Activated CD8-positive, alpha-beta memory T cell treated with anti-CD3 and anti-CD28 coated beads for 36 hours (primary cell): ENCODE measurements at regions not wholly inside any gene's neighbourhood (a gene's known extent, or its start where the extent isn't known, plus 50 kb on each side); places are given as distances from the start of the nearest gene placed in this dataset.
"Not testable (repeated sequence)": the region's sequence is repeated elsewhere in the genome, so short reads cannot be mapped to it uniquely, and the experiment has no call there.

Source experiments
- CTCF ChIA-PET: fragments of 350-600 bp; sonication (Branson Sonifier 250); formaldehyde crosslinking; loops from one replicate; lab custom pipeline; 2021; ENCODE audit warnings: antibody characterized with exemption; lab: Charles Lee
- POLR2A ChIA-PET: fragments of 350-600 bp; sonication (Branson Sonifier 250); formaldehyde crosslinking; loops from one replicate; lab custom pipeline; 2021; ENCODE audit warnings: antibody characterized with exemption; lab: Charles Lee

DNA sequence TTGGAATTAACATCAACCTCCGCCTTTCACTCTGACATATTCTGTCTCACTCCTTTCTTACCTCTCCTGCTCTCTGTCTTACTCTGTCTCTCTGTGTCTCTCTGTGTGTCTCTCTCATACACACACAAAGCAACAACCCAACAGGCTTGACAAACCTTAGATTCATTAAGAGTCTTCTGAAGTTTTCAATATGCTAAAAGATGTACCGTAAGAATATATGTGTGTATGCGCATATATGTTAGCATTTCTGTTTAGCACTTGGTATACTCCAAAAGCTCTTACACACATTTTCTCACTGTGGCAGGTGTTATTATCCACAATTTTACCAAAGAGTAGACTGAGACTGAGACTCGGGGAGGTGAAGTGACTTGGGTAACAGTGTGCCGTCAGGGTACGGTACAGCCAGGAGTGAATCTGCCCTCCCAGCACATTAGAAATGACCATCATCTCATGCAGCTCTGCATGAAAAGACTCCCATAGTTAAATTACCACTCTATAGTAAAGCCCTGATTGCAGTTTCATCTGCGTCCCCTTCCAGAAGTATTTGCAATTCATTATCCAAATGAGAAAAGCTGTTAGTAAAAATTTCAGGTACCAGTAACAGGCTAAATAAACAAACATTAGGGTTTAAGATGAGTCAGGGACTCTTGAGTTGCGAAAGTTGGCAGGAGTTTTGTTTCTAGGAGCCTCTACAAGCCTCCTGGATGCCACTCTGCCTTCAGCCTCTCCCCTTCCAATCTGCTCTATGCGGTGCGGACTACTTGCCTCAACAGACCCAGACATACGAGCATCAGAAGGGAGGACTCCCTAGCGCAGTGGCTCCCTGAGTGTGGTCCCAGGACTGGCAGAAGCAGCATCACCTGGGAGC lies 195.2 kb upstream of the TMEM45B start:
- CTCF ChIA-PET, result no interaction called here

DNA sequence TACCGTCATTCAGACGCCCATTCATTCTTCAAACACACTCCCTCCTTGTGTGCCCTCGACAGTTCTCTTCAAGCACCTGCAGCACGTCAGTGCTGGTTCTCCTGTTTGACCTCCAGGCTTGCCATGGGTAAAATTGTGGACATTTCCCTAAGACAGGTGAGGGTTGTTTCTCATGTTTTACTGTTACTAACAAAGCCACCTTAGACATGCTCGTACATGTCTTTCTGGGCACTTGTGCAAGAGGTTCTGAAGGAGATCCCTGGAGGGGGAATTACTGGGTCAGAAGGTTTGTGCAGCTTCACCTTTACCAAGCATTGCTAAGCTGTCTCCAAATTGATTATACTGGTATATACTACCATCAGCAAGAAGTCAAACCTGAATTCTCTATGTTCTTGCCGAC lies 189.7 kb upstream of the TMEM45B start:
- CTCF ChIA-PET, result no interaction called here
- POLR2A ChIA-PET, result no interaction called here

More for the DNA sequence above, 195.2 kb upstream of the TMEM45B start:
- POLR2A ChIA-PET, result no interaction called here

DNA sequence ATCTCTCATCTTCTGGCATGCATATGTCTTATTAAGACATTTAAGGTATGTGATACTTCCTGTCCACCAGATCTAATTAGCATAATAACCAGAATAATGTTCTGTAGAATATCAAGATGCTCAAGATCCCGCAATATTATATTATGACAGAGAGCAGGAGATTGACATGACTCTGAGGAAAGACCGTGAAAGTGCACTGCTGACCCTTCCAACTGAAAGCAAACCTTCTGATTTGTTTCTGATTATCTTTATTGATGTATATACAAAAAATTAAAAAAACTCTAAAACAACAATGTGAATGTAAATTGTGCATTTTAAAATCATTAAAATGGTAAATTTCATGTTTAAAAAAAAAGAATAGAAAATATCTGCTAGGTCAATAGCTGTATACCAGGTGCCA lies 184.4 kb upstream of the TMEM45B start:
- POLR2A ChIA-PET, result no interaction called here
- CTCF ChIA-PET, result no interaction called here

DNA sequence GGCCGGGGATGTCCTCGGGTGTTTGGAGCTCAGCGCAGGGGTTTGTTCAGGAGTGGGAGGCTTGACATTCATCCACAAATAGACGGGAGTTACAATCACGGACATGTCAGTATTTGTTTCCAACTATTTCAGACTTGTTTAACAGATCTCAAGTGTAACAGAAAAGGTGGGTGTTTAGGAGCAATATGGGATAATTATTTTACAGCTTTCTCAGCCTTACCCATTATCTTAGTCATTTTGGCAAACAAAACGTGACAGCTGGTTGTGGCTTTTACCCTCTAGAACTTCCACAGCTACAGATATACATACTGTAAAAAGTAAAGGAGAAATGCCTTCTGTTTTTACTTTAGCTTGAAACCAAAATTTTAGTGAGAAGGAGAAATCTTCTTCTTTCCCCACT lies 178.7 kb upstream of the TMEM45B start:
- CTCF ChIA-PET, result interaction anchor here (0.6 kb wide), 1 partner anchor 17 kb away, joined by 3 read pairs; no protein-coding TSS in a partner anchor
- POLR2A ChIA-PET, result no interaction called here

DNA sequence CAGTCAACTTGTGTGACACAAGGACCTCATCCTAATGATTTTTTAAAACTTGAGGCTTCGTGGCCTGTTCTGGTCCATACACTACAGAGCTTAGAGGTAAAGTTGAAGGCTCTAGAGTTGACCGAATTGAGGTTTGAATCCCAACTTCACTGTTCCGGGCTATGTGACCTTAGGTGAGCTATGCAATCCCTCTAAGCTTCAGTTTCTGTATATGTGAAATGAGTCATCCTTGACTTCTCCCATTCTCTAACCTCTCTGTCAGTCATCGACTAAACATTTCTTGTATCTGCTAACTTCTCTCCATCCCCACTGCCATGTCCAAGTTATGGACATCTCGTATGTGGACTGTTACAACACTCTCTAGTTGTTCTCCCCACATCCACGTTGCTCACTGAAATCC lies 178.2 kb upstream of the TMEM45B start:
- ChIA-PET CTCF (interaction anchor here (0.6 kb wide), 1 partner anchor 16 kb away, joined by 3 read pairs; no protein-coding TSS in a partner anchor), POLR2A (no interaction called here)

DNA sequence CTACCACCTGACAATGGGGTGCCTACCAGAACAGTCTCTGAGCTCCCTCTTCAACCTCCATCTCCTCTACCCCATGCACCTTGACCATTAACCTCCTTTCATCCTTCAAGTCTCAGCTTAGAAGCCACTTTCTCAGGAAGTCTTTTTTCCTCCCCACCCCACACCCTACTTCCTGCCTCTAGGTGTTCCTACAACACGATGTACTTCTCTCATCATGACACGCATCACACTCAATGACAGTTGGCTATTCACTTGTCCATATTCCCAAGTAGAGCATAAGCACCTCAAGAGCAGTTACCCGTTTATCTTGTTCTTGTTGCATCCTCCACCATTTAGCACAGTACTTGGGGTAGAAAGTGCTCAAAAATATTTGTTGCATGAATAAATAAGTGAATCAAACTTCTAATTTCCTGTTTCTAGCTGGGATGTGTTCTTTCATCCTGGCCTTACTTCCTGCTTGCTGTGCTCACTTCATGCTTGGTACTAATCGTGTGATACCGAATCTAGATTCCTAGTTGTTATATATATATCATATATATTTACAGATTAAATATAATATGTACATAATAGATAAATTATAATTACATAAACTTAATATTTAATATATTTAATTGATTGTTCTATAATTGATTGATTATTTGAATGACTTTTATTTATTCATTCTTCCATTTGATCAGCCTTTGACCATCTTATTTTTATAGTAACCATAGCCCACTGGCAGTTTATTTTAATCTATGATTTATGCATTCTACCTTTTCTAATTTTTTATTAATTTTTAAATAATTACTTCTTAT lies 177.5 kb upstream of the TMEM45B start:
- CTCF ChIA-PET, result no interaction called here

DNA sequence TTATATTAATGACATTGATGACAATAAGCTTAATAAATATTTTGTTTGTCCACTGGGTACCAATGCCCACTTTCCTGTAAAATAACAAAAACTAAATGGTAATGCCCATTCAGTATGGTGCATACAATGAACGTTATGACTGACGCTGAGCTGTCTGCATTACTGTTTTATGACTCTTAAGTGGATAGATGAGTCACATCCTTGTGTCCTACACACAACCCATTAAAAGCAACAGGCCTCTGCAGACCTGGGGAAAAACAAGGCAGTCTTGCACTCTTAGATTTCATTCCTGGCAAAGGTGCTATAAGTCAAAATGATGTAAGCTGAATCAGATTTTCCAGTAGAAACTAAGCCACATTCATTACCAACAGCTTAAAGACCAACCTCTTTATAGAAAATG lies 176.3 kb upstream of the TMEM45B start:
- POLR2A ChIA-PET, result interaction anchor here (1.2 kb wide), 1 partner anchor 204 kb away, joined by 4 read pairs; no protein-coding TSS in a partner anchor
- CTCF ChIA-PET, result interaction anchor here (0.9 kb wide), 1 partner anchor 56 kb away, joined by 3 read pairs; no protein-coding TSS in a partner anchor

More for the DNA sequence above, 177.5 kb upstream of the TMEM45B start:
- POLR2A ChIA-PET, result no interaction called here

DNA sequence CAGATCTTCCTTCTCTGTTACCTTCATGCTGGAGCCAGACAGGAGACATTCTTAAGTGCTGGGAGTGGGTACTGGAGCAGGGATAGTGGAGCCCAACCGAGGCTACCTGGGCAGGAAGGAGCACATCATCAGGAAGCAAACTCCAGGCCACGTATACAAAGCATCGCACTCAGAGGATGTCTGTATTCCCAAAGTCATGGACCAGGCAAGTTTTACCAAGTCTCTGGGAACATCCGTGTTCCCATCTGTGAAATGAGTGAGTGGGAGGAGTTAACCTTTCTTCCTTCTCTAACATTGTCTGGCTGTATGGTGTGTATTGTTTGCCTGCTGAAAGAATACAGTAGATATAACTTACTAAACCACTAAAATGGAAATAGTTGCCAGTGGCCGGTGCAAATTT lies 175.0 kb upstream of the TMEM45B start:
- ChIA-PET CTCF (no interaction called here), POLR2A (no interaction called here)

DNA sequence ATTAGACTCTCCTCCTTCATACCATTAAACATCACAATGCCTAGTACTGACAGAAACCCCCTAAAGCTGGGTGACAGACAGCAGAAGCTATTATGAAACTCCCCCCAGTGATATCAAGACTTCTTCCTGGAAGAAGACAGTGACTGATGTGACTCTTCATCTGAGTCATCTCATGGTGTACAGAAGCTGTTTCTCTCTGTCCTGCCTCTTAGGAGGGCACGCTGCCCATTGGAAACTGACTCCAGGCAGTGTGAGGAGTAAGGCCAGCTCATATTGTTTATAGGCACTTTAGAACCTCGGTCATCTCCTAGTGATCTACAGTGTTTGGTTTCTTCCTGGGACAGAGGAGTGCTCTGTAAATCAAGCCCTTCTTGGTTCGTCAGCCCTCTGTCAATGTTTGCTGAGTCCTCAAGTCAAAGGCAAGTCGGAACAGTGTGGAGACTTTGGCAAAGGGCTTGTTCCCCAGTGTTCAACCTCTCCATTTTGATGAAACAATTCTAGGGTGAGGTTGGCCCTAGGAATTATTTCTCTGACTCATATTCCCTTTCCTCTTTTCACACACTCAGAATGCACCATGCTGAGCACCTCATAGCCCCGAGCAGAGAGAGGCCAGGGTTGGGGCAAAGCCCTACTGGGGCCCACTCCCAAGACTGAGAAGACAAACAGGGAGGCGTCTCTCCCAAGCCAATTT lies 172.5 kb upstream of the TMEM45B start:
- ChIA-PET POLR2A (no interaction called here), CTCF (no interaction called here)

DNA sequence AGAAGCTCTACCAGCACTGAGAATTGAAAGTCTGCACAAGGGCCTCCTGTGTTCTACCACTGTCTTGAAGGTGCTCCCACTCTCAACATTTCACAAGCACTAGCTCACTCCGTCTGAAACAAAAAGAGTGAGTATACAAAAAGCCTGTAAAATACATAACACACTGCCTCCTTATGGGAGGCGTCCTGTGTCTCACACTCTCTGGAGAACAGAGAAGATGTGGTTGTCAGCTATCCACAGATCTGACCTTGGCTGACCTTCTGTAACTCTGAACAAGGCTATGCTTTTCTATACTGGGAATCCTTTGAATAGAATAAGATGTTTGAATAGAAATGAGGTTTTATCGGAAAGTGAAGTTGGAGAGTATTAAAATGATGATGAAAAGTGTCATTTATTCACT lies 171.3 kb upstream of the TMEM45B start:
- ChIA-PET CTCF (interaction anchor here (0.5 kb wide), 1 partner anchor 54 kb away, joined by 3 read pairs; no protein-coding TSS in a partner anchor), POLR2A (no interaction called here)

DNA sequence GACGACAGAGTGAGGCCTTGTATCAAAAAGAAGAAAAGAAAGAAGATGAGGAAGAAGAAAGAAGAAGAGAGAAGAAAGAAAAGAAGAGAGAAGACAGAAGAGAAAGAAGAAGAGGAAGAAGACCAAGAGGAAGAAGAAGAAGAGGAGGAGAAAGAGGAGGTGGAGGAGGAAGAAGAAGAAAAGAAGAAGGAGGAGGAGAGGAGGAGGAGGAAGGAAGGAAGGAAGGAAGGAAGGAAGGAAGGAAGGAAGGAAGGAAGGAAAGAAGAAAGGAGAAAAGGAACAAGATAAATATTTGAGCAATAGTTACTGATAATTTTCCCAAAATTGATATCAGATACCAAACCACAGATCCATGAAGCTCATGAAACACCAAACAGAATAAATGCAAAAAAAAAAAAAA lies 169.7 kb upstream of the TMEM45B start:
- CTCF ChIA-PET, result no interaction called here
- POLR2A ChIA-PET, result no interaction called here

DNA sequence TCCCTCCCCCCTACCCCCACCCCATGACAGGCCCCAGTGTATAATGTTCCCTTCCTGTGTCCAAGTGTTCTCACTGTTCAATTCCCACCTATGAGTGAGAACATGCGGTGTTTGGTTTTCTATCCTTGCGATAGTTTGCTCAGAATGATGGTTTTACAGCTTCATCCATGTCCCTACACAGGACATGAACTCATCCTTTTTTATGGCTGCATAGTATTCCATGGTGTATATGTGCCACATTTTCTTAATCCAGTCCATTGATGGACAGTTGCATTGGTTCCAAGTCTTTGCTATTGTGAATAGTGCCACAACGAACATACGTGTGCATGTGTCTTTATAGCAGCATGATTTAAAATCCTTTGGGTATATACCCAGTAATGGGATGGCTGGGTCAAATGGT lies 165.6 kb upstream of the TMEM45B start:
- CTCF ChIA-PET, POLR2A ChIA-PET: not testable (repeated sequence)

DNA sequence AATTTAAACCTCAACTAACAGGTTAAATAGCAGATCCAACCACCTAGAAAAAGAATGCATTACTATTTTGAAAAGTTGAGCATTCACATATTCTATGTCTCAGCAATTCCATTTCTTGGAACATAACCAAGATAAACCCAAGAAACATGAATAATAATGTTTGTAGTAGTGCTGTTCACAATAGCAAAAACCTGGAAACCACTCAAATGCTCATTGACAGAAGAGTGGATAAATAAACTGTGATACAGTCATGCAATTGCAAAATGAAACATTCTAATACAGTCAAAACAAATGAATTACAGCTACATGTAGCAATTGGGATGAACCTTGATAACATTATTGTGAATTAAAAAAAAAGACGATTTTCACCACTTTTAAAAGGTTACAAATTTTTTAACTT lies 162.8 kb upstream of the TMEM45B start:
- POLR2A ChIA-PET, result no interaction called here
- CTCF ChIA-PET, result interaction anchor here (1.0 kb wide), 1 partner anchor 16 kb away, joined by 3 read pairs; no protein-coding TSS in a partner anchor

DNA sequence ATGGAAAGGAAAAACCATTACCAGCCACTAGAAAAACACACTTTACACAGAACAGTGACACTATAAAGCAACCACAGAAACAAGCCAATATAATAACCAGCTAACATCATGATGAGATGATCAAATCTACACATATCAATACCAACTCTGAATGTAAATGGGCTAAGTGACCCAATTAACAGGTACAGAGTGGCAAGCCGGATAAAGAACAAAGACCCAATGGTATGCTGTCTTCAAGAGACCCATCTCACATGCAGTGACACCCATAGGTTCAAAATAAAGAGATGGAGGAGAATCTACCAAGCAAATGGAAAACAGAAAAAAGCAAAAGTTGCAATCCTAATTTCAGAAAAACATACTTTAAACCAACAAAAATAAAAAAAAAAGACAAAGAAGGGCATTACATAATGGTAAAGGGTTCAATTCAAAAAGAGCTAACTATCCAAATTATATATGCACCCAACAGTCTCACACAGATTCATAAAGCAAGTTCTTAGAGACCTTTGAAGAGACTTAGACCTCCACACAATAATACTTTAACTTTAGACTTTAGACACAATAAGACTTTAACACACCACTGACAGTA lies 160.3 kb upstream of the TMEM45B start:
- ChIA-PET POLR2A (no interaction called here), CTCF (no interaction called here)

DNA sequence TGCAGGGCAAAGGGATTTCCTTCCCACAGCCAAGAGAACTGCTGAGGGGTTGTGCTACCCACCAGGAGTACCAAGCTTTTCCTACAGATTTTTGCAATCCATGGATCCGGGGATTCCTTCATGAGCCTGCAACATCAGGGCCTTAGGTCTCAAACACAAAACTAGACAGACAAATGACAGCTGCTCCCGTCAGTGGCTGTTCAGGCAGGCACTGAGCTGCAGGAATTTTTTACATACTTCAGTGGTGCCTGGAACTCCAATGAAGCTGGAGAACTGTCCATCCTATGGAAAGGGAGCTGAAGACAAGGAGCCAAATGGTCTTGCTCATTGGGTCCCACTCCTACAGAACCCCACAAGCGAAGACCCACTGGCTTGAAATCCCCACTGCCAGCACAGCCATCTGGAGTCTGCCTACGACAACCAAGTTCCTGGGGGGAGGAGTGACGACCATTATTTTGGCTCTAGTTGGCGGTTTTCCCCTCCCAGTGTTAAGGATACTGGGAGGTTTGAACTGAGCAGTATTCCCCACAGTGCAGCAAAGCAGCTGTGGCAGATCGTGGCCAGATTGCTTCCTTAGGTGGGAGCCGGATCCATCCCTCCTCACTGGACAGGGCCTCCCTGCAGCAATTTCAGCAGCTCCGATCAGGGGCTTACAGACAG lies 157.7 kb upstream of the TMEM45B start:
- POLR2A ChIA-PET, result no interaction called here
- CTCF ChIA-PET, result no interaction called here

DNA sequence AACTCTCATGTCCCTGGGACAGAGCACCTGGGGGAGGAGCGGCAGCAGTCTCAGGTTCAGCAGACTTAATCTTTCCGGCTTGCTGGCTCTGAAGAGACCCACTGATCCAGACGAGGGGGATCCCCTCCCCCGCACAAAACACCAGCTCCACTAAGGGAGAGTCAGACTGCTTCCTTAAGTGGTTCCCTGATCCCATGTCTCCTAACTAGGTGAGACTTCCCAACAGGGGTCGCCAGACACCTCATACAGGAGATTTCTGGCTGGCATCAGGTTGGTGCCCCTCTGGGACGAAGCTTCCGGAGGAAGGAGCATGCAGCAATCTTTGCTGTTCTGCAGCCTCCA lies 157.2 kb upstream of the TMEM45B start:
- ChIA-PET POLR2A (no interaction called here), CTCF (no interaction called here)

DNA sequence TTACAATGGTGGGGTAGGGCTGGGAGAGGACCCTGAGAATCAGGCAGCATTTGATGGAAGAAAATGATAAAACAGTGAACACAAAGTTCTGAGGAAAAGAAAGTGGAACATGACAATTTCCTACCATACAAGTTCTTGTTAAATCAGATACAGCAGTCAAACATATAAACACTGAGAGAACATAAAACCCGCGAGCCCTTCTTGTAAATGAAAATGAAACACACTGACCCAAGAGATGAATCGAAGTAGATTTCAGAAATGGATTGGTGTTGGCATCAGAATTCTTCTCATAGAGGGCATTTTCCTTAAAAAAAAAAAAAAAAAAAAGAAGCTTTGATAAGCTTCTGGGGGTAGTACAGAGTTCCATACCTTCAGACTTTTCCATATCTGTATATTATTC lies 134.7 kb upstream of the TMEM45B start:
- CTCF ChIA-PET, result no interaction called here
- POLR2A ChIA-PET, result interaction anchor here (0.6 kb wide), 1 partner anchor 487 kb away, joined by 3 read pairs; no protein-coding TSS in a partner anchor

DNA sequence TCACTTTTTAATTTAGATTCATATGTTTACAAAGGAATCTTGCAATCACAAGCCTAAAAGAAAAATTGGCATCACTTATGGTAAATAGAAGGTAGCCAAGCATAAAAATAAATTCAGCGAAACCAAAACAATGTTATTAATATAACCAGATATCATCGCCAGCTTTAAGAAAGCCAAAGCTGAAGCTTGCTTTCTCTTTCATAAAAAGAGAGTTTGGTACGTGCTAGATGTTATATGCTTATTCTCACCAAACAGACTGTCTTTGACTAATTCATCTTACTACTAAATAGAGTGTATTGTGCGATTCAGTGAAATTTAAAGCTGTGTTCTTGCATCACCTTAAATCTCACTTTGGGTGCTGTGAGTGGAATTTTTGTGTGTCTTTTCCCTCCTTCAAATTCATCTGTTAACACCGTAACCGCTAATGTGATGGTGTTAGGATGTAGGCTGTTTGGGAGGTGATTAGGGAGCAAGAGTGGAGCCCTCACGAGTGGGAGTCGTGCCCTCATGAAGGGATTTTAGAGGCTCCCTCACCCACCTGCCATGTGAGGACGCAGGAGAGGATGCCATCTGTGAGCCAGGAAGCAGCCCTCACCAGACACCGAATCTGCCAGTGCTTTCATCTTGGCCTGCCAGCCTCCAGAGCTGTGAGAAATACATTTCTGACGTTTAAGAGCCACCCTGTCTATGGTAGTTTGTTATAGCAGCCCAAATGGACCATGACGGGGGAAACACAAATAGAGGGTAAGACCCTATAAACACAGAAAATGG lies 134.1 kb upstream of the TMEM45B start:
- ChIA-PET CTCF (no interaction called here), POLR2A (no interaction called here)
